ENCODE measurements at regions not wholly inside any gene's neighbourhood (a gene's known extent, or its start where the extent isn't known, plus 50 kb on each side); places are given as distances from the start of the nearest gene placed in this dataset.

DNA sequence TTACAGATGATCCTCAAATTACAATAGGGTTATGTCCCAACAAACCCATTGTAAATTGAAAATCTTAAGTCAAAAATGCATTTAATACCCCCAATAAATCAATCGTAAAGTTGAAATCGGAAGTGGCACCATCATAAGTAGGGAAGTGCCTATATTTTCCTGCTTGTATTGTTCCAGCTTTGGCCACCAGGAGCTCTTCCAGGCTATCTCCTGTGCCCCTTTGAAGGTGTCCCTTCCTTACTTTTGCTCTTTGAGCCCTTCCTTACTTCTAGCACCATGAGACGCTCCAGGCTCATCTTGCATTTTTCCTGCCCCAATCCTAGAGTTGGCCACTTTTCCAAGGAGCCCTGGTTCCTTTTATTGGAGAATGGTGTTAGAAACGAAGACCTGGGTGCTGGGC lies 163.0 kb upstream of the TSC22D1 start:
- no peak overlapping the region for H3K4ac ChIP-seq (replicated peaks; ENCODE audit: insufficient read length, low read depth, low read length)
- H3K36me3 ChIP-seq (ENCODE audit: control insufficient read depth in 2 of 4, insufficient read depth in 4 of 4, low read length in 3 of 4) = no peaks in the 10 kb centered on the region
- H3K4me2 ChIP-seq (ENCODE audit: insufficient read depth in 1 of 2, low read depth in 2 of 2, low read length in 2 of 2) = no peak overlapping the region
- no peak overlapping the region for H3K9ac ChIP-seq (replicated peaks in 1 of 4; ENCODE audit: extremely low read depth in 1 of 4, low read depth in 3 of 4, low read length in 3 of 4)
- H3K23ac ChIP-seq (ENCODE audit: insufficient read length) = no peak overlapping the region
- ChIA-PET POLR2A (ENCODE audit: partially characterized antibody) (no interaction called here), CTCF (ENCODE audit: partially characterized antibody) (interaction anchor here (0.6 to 1.5 kb wide), 14 partner anchors 9 to 582 kb away, joined by 3 to 7 read pairs (median 4); no protein-coding TSS in a partner anchor)
- no peak overlapping the region for H3K56ac ChIP-seq (replicated peaks; ENCODE audit: insufficient read length, low read depth, low read length)
- no peak overlapping the region for H3K14ac ChIP-seq (ENCODE audit: insufficient read length)
- no peak overlapping the region for H4K91ac ChIP-seq (replicated peaks; ENCODE audit: insufficient read length, low read length)
- no peak for FAIRE-seq
- no peak overlapping the region for H2BK5ac ChIP-seq (ENCODE audit: low read depth, low read length)
- H3K79me1 ChIP-seq (ENCODE audit: low read depth, low read length) = no peaks in the 10 kb centered on the region
- no peaks in the 10 kb centered on the region for H3K79me2 ChIP-seq (ENCODE audit: control insufficient read depth in 1 of 2, insufficient read depth in 2 of 2, low read length in 2 of 2)
- no peak overlapping the region for H2BK20ac ChIP-seq (ENCODE audit: low read length)
- 0 out of 2 replicates have a peak overlapping the region, but pooled peaks have one; percentile 9 for H3K18ac ChIP-seq (ENCODE audit: extremely low read depth, low read length)
- H3K27me3 ChIP-seq (replicated peaks in 1 of 4; ENCODE audit: control insufficient read depth in 3 of 4, extremely low read depth in 1 of 4, insufficient read depth in 3 of 4, low read length in 3 of 4) = no peaks in the 10 kb centered on the region
- no peak overlapping the region for H2BK12ac ChIP-seq (ENCODE audit: low read depth, low read length)
- no peaks in the 10 kb centered on the region for H3K23me2 ChIP-seq (ENCODE audit: low read depth, low read length)
- peaks cover 0 to 5% (median 0%) of the 10 kb centered on the region in 4 experiments; a peak in 1 of 7 replicates for H3K4me1 ChIP-seq (replicated peaks in 1 of 4; ENCODE audit: control insufficient read depth in 3 of 4, insufficient read depth in 4 of 4, low read length in 3 of 4)
- DNase-seq (ENCODE audit: low read depth in 1 of 2, low spot score in 2 of 2) = no peak
- peak overlapping the region; percentile 72 for H2AFZ ChIP-seq (ENCODE audit: low read length)
- H3K4me3 ChIP-seq (ENCODE audit: extremely low read depth in 1 of 4, insufficient read depth in 2 of 4, low read depth in 3 of 4, low read length in 4 of 4) = no peak overlapping the region
- no peak overlapping the region for H3K27ac ChIP-seq (ENCODE audit: low read depth, low read length)
- H4K20me1 ChIP-seq (replicated peaks in 1 of 2; ENCODE audit: control insufficient read depth in 1 of 2, insufficient read depth in 2 of 2, low read length in 2 of 2) = no peaks in the 10 kb centered on the region
- no peaks in the 10 kb centered on the region for H3K9me3 ChIP-seq (ENCODE audit: insufficient read depth in 2 of 2, low read depth in 1 of 2, low read length in 1 of 2)
- no peak for TF ChIP-seq RNF2 (IDR thresholded peaks at IDR 0.05; ENCODE audit: borderline replicate concordance, low read depth, low read length, missing control alignments, poor library complexity, severe bottlenecking)
- no peak for TF ChIP-seq SAP30 (IDR thresholded peaks at IDR 0.05; ENCODE audit: insufficient read depth, insufficient replicate concordance, low read length)
- TF ChIP-seq CTCF (IDR thresholded peaks at IDR 0.05; ENCODE audit: control extremely low read depth in 1 of 3, insufficient read depth in 1 of 3, low read depth in 1 of 3, low read length in 3 of 3) = peak in 2 of 3 experiments; percentile 15 to 41; a peak in 2 of 4 replicates
- no peak for TF ChIP-seq KDM5A (IDR thresholded peaks at IDR 0.05; ENCODE audit: low read length)
- TF ChIP-seq NRF1 (IDR thresholded peaks at IDR 0.05; ENCODE audit: low read depth, low read length) = no peak
- TF ChIP-seq NANOG (IDR thresholded peaks at IDR 0.05; ENCODE audit: insufficient read depth, low read depth, low read length, poor library complexity, severe bottlenecking) = no peak
- no peak for TF ChIP-seq TAF7 (optimal IDR thresholded peaks at IDR 0.05; ENCODE audit: borderline replicate concordance, low read depth, low read length)
- peak in 1 of 2 experiments; percentile 39; a peak in 1 of 4 replicates for TF ChIP-seq RAD21 (IDR thresholded peaks at IDR 0.05 in 1 of 2, conservative IDR thresholded peaks at IDR 0.05 in 1 of 2; ENCODE audit: low read depth in 2 of 2, low read length in 2 of 2)
- TF ChIP-seq SUZ12 (IDR thresholded peaks at IDR 0.05; ENCODE audit: low read length) = no peak
- WGBS, 2 experiments (ENCODE audit: extremely low coverage in 1 of 2, insufficient coverage in 1 of 2, insufficient read length in 1 of 2, insufficient replicate concordance in 2 of 2, low coverage in 1 of 2, low lambda C conversion rate in 2 of 2, missing lambda C conversion rate in 1 of 2) = 76% methylated on average over 4 of the region's 4 CpGs; no CpG with 5 or more reads in 1 of the 2 experiments
- no peak overlapping the region for H2BK120ac ChIP-seq (replicated peaks; ENCODE audit: low read depth, low read length)
- no peak overlapping the region for H4K8ac ChIP-seq (ENCODE audit: extremely low read depth, insufficient read depth, low read length)
- no peak overlapping the region for H4K5ac ChIP-seq (ENCODE audit: insufficient read length, low read depth, low read length)
- no peak overlapping the region for H2BK15ac ChIP-seq (ENCODE audit: low read length)
- no peak overlapping the region for H2AK5ac ChIP-seq (ENCODE audit: low read depth, low read length)
